ENCODE measurements at regions not wholly inside any gene's neighbourhood (a gene's known extent, or its start where the extent isn't known, plus 50 kb on each side); places are given as distances from the start of the nearest gene placed in this dataset.

DNA sequence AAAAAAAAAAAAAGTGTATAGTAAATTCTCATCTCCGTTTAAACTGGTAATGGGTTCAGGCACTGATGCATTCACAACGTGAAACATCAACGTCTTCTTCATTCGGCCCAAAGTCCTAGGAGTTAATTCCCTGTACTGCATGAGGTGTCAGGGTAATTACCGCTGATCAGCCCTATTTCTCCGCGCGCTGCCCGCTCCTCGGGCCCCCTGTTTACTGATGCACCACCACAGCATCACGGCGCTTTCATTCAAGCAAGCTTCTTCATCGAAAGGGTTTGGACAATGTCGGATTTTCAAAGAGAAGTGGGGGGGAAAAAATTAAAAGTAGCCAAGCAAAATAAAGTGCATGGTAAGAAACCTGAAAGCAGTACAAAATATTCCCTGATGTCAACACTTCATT is 352.0 kb upstream of the POU3F3 start:
- WGBS, 2 experiments (ENCODE audit: insufficient coverage in 1 of 2, insufficient read length in 1 of 2) = 92 to 96% methylated on average over 10 to 14 of the region's 14 CpGs
- TF ChIP-seq, protein P1, sequence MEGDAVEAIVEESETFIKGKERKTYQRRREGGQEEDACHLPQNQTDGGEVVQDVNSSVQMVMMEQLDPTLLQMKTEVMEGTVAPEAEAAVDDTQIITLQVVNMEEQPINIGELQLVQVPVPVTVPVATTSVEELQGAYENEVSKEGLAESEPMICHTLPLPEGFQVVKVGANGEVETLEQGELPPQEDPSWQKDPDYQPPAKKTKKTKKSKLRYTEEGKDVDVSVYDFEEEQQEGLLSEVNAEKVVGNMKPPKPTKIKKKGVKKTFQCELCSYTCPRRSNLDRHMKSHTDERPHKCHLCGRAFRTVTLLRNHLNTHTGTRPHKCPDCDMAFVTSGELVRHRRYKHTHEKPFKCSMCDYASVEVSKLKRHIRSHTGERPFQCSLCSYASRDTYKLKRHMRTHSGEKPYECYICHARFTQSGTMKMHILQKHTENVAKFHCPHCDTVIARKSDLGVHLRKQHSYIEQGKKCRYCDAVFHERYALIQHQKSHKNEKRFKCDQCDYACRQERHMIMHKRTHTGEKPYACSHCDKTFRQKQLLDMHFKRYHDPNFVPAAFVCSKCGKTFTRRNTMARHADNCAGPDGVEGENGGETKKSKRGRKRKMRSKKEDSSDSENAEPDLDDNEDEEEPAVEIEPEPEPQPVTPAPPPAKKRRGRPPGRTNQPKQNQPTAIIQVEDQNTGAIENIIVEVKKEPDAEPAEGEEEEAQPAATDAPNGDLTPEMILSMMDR (conservative IDR thresholded peaks at IDR 0.05) = no peak
- H3K9ac ChIP-seq (ENCODE audit: extremely low read depth, low read length, poor library complexity, severe bottlenecking) = no peak overlapping the region
- H3K9me3 ChIP-seq (ENCODE audit: control insufficient read depth, low read length) = no peaks in the 10 kb centered on the region
- Mint-ChIP-seq H3K9me3 (no peaks in the 10 kb centered on the region), H3K4me3 (no peak overlapping the region), H3K27ac (no peak overlapping the region), H3K4me1 (peaks cover 29% of the 10 kb centered on the region), H3K27me3 (ENCODE audit: insufficient read depth) (no peaks in the 10 kb centered on the region), H3K36me3 (ENCODE audit: low read depth) (no peaks in the 10 kb centered on the region)
- no peaks in the 10 kb centered on the region for H3K36me3 ChIP-seq (ENCODE audit: control insufficient read depth, insufficient read depth, low read length)
- no peak overlapping the region for H3K27ac ChIP-seq (ENCODE audit: low read depth, low read length)
- H3K4me3 ChIP-seq (ENCODE audit: low read length) = no peak overlapping the region
- no peak for DNase-seq
- no peaks in the 10 kb centered on the region for H3K27me3 ChIP-seq (ENCODE audit: control insufficient read depth, insufficient read depth, low read length, poor library complexity, severe bottlenecking)
- H3K4me1 ChIP-seq (ENCODE audit: control insufficient read depth, insufficient read depth, low read length) = no peaks in the 10 kb centered on the region

DNA sequence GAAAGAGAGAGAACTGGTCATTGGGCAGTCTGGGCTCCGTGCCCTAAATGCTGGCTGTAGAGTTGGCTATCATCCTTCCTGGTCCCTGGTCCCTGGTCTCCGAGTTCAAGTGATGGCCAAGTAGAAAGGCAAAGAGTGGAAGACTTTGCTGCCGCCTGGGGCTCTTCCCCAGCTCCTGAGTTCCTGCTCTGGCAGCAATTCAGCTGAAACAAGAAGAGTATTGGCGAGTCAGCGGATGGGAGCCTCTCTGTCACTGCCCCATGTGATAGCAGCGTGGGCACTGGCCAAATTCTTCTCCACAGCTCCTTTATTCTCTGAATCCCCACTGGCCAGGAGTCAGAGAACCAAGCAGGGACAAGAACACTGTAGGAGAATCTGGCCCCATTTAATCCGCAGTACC is 351.0 kb upstream of the POU3F3 start:
- Histone ChIP-seq H3K9me3 (ENCODE audit: control insufficient read depth, low read length) (no peaks in the 10 kb centered on the region), H3K9ac (ENCODE audit: extremely low read depth, low read length, poor library complexity, severe bottlenecking) (no peak overlapping the region), H3K27me3 (ENCODE audit: control insufficient read depth, insufficient read depth, low read length, poor library complexity, severe bottlenecking) (no peaks in the 10 kb centered on the region), H3K36me3 (ENCODE audit: control insufficient read depth, insufficient read depth, low read length) (no peaks in the 10 kb centered on the region), H3K4me3 (ENCODE audit: low read length) (no peak overlapping the region), H3K27ac (ENCODE audit: low read depth, low read length) (no peak overlapping the region), H3K4me1 (ENCODE audit: control insufficient read depth, insufficient read depth, low read length) (no peaks in the 10 kb centered on the region)
- no peak for DNase-seq
- Mint-ChIP-seq H3K9me3 (no peaks in the 10 kb centered on the region), H3K36me3 (ENCODE audit: low read depth) (no peaks in the 10 kb centered on the region), H3K27ac (no peak overlapping the region), H3K4me1 (peaks cover 29% of the 10 kb centered on the region), H3K4me3 (no peak overlapping the region), H3K27me3 (ENCODE audit: insufficient read depth) (no peaks in the 10 kb centered on the region)
- WGBS, 2 experiments (ENCODE audit: insufficient coverage in 1 of 2, insufficient read length in 1 of 2) = 88% methylated on average over 4 to 7 of the region's 7 CpGs
- TF ChIP-seq, protein P1 (conservative IDR thresholded peaks at IDR 0.05) = no peak

DNA sequence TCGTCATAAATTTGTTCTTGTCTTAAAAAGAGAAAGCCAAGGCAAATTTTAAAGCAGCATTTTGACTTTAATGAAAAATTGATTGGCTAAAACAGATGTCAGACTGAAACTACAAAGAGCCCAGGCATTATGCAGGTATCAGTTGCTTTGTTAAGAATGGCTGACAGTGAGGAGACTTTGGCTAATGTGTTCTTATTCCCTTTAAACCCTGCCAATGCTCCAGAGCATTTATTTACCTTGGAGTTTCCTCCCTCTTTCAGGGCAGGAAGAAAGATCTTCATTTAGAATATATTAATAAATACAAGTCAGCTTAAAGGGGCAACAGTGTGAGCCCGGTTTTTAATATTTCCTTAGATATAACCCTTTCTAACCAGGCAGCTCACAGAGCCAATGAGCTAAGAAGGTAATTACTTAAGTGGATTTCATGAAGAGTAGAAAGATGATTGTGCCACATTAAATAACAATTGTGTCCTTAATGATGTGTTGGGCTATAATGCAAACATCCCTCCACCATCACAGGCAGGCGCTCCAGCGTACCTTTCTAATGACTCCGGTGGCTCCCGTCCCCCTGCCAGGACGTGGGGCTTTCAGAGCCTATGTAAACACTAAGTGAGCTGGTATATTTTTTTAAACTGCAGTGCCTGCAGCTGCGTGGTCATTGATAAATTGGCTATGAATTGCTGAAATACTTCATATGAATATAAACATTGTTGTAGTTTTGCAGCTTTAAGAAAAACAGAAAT is 349.4 kb upstream of the POU3F3 start:
- TF ChIP-seq, protein P1 (conservative IDR thresholded peaks at IDR 0.05) = no peak
- no peak overlapping the region for H3K4me3 ChIP-seq (ENCODE audit: low read length)
- H3K4me1 ChIP-seq (ENCODE audit: control insufficient read depth, insufficient read depth, low read length) = no peaks in the 10 kb centered on the region
- no peaks in the 10 kb centered on the region for H3K36me3 Mint-ChIP-seq (ENCODE audit: low read depth)
- H3K9ac ChIP-seq (ENCODE audit: extremely low read depth, low read length, poor library complexity, severe bottlenecking) = no peak overlapping the region
- H3K27me3 ChIP-seq (ENCODE audit: control insufficient read depth, insufficient read depth, low read length, poor library complexity, severe bottlenecking) = no peaks in the 10 kb centered on the region
- WGBS, 2 experiments (ENCODE audit: insufficient coverage in 1 of 2, insufficient read length in 1 of 2) = 54 to 64% methylated on average over 1 to 8 of the region's 8 CpGs
- no peaks in the 10 kb centered on the region for H3K27me3 Mint-ChIP-seq (ENCODE audit: insufficient read depth)
- H3K9me3 ChIP-seq (ENCODE audit: control insufficient read depth, low read length) = no peaks in the 10 kb centered on the region
- H3K27ac ChIP-seq (ENCODE audit: low read depth, low read length) = no peak overlapping the region
- H3K27ac Mint-ChIP-seq = no peak overlapping the region
- peaks cover 24% of the 10 kb centered on the region for H3K4me1 Mint-ChIP-seq
- no peaks in the 10 kb centered on the region for H3K36me3 ChIP-seq (ENCODE audit: control insufficient read depth, insufficient read depth, low read length)
- DNase-seq = peak; percentile 74
- no peak overlapping the region for H3K4me3 Mint-ChIP-seq
- H3K9me3 Mint-ChIP-seq = no peaks in the 10 kb centered on the region
